ENCODE measurements at regions not wholly inside any gene's neighbourhood (a gene's known extent, or its start where the extent isn't known, plus 50 kb on each side); places are given as distances from the start of the nearest gene placed in this dataset.
"Not testable (repeated sequence)": the region's sequence is repeated elsewhere in the genome, so short reads cannot be mapped to it uniquely, and the experiment has no call there.

- DNase-seq (ENCODE audit: extremely low spot score, insufficient read length, low read depth) = no peak
- FAIRE-seq = no peak
These were observed 438.9 kb downstream of the NAV3 start for GRCh38 chr12:78269620-78270019.

GRCh38 chr12:78271546-78271945 is 440.9 kb downstream of the NAV3 start:
- FAIRE-seq = no peak

GRCh38 chr12:78275886-78276285 is 445.2 kb downstream of the NAV3 start:
- FAIRE-seq = no peak
- no peak for DNase-seq (ENCODE audit: extremely low spot score, insufficient read length, low read depth)

More at GRCh38 chr12:78271546-78271945, 440.9 kb downstream of the NAV3 start:
- no peak for DNase-seq (ENCODE audit: extremely low spot score, insufficient read length, low read depth)

GRCh38 chr12:78278706-78279190 is 448.1 kb downstream of the NAV3 start:
- FAIRE-seq = no peak
- DNase-seq (ENCODE audit: extremely low spot score, insufficient read length, low read depth) = no peak

GRCh38 chr12:78279567-78279966 is 448.9 kb downstream of the NAV3 start:
- DNase-seq (ENCODE audit: extremely low spot score, insufficient read length, low read depth) = no peak
- FAIRE-seq = no peak

- FAIRE-seq; DNase-seq (ENCODE audit: extremely low spot score, insufficient read length, low read depth): not testable (repeated sequence)
These were observed 450.4 kb downstream of the NAV3 start for GRCh38 chr12:78281102-78281501.

- FAIRE-seq = no peak
- no peak for DNase-seq (ENCODE audit: extremely low spot score, insufficient read length, low read depth)
These were observed 453.7 kb downstream of the NAV3 start for GRCh38 chr12:78284417-78284816.

- FAIRE-seq = no peak
- no peak for DNase-seq (ENCODE audit: extremely low spot score, insufficient read length, low read depth)
These were observed 460.1 kb downstream of the NAV3 start for GRCh38 chr12:78290606-78291345.

GRCh38 chr12:78293059-78293686 is 462.5 kb downstream of the NAV3 start:
- FAIRE-seq = no peak
- no peak for DNase-seq (ENCODE audit: extremely low spot score, insufficient read length, low read depth)

- FAIRE-seq = not testable (repeated sequence)
These were observed 470.6 kb downstream of the NAV3 start for GRCh38 chr12:78301282-78301681.

GRCh38 chr12:78305808-78306207 is 475.1 kb downstream of the NAV3 start:
- no peak for DNase-seq (ENCODE audit: extremely low spot score, insufficient read length, low read depth)
- no peak for FAIRE-seq

More at GRCh38 chr12:78301282-78301681, 470.6 kb downstream of the NAV3 start:
- DNase-seq (ENCODE audit: extremely low spot score, insufficient read length, low read depth) = not testable (repeated sequence)

GRCh38 chr12:78306236-78306635 is 475.5 kb downstream of the NAV3 start:
- FAIRE-seq = no peak
- DNase-seq (ENCODE audit: extremely low spot score, insufficient read length, low read depth) = no peak

GRCh38 chr12:78308701-78309100 is 478.0 kb downstream of the NAV3 start:
- no peak for DNase-seq (ENCODE audit: extremely low spot score, insufficient read length, low read depth)
- FAIRE-seq = no peak

- no peak for FAIRE-seq
- DNase-seq (ENCODE audit: extremely low spot score, insufficient read length, low read depth) = no peak
These were observed 484.3 kb downstream of the NAV3 start for GRCh38 chr12:78315028-78315427.

- DNase-seq (ENCODE audit: extremely low spot score, insufficient read length, low read depth) (no peak), FAIRE-seq (no peak)
These were observed 485.4 kb downstream of the NAV3 start for GRCh38 chr12:78316136-78316535.

- no peak for FAIRE-seq
- DNase-seq (ENCODE audit: extremely low spot score, insufficient read length, low read depth) = no peak
These were observed 486.2 kb downstream of the NAV3 start for GRCh38 chr12:78316631-78317468.

- no peak for FAIRE-seq
- DNase-seq (ENCODE audit: extremely low spot score, insufficient read length, low read depth) = no peak
These were observed 491.0 kb downstream of the NAV3 start for GRCh38 chr12:78321696-78322095.

GRCh38 chr12:78323226-78323625 is 492.5 kb downstream of the NAV3 start:
- FAIRE-seq (no peak), DNase-seq (ENCODE audit: extremely low spot score, insufficient read length, low read depth) (no peak)

- no peak for DNase-seq (ENCODE audit: extremely low spot score, insufficient read length, low read depth)
- no peak for FAIRE-seq
These were observed 493.5 kb downstream of the NAV3 start for GRCh38 chr12:78324234-78324633.

GRCh38 chr12:78328524-78328923 is 497.8 kb downstream of the NAV3 start:
- DNase-seq (ENCODE audit: extremely low spot score, insufficient read length, low read depth) = no peak
- no peak for FAIRE-seq

- no peak for FAIRE-seq
These were observed 499.4 kb downstream of the NAV3 start for GRCh38 chr12:78330131-78330530.

More at GRCh38 chr12:78330131-78330530, 499.4 kb downstream of the NAV3 start:
- no peak for DNase-seq (ENCODE audit: extremely low spot score, insufficient read length, low read depth)
